ENCODE measurements at regions not wholly inside any gene's neighbourhood (a gene's known extent, or its start where the extent isn't known, plus 50 kb on each side); places are given as distances from the start of the nearest gene placed in this dataset.

GRCh38 chr4:30429813-30430761, 290.1 kb upstream of the PCDH7 start:
- H3K9me3 Mint-ChIP-seq: peaks cover 5% of the 10 kb centered on the region
- no peak overlapping the region for H3K4me3 Mint-ChIP-seq
- no peaks in the 10 kb centered on the region for H3K27me3 Mint-ChIP-seq (ENCODE audit: low read depth)
- TF ChIP-seq CTCF (conservative IDR thresholded peaks at IDR 0.05): no peak
- H3K4me1 Mint-ChIP-seq: no peaks in the 10 kb centered on the region
- DNase-seq (ENCODE audit: low read depth, low spot score): no peak
- no peaks in the 10 kb centered on the region for H3K36me3 Mint-ChIP-seq (ENCODE audit: low read depth)
- no peak overlapping the region for H3K27ac Mint-ChIP-seq (ENCODE audit: unreplicated experiment)

GRCh38 chr4:30434656-30435055, 285.5 kb upstream of the PCDH7 start:
- TF ChIP-seq CTCF (conservative IDR thresholded peaks at IDR 0.05): no peak
- no peak for DNase-seq (ENCODE audit: low read depth, low spot score)
- Mint-ChIP-seq H3K9me3 (no peaks in the 10 kb centered on the region), H3K36me3 (ENCODE audit: low read depth) (no peaks in the 10 kb centered on the region), H3K27me3 (ENCODE audit: low read depth) (no peaks in the 10 kb centered on the region), H3K4me1 (no peaks in the 10 kb centered on the region), H3K27ac (ENCODE audit: unreplicated experiment) (no peak overlapping the region), H3K4me3 (no peak overlapping the region)

DNA sequence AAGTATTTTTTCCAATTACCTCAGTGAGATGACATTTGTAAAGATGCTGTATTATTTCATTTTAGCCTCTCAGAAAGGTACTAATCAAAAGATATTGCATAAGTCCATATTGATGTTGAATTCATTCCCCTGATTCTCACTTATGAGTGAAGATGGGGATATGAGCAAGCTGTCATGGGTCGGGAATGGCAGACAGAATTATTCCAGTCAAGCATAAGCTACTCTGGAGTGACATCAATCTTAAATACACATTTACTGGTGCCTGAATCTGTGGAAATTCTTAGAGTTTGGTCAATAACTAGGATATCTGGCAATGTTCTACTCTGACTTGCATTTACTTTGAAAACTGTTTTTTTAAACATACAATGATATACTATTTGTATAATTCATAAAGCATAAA, 283.8 kb upstream of the PCDH7 start:
- Mint-ChIP-seq H3K9me3 (no peaks in the 10 kb centered on the region), H3K36me3 (ENCODE audit: low read depth) (no peaks in the 10 kb centered on the region), H3K4me1 (no peaks in the 10 kb centered on the region), H3K27me3 (ENCODE audit: low read depth) (no peaks in the 10 kb centered on the region), H3K27ac (ENCODE audit: unreplicated experiment) (no peak overlapping the region), H3K4me3 (no peak overlapping the region)
- no peak for TF ChIP-seq CTCF (conservative IDR thresholded peaks at IDR 0.05)
- DNase-seq (ENCODE audit: low read depth, low spot score): no peak

GRCh38 chr4:30437316-30437715, 282.9 kb upstream of the PCDH7 start:
- DNase-seq (ENCODE audit: low read depth, low spot score): no peak
- no peaks in the 10 kb centered on the region for H3K9me3 Mint-ChIP-seq
- TF ChIP-seq CTCF (conservative IDR thresholded peaks at IDR 0.05): no peak
- H3K27me3 Mint-ChIP-seq (ENCODE audit: low read depth): no peaks in the 10 kb centered on the region
- H3K27ac Mint-ChIP-seq (ENCODE audit: unreplicated experiment): no peak overlapping the region
- no peak overlapping the region for H3K4me3 Mint-ChIP-seq
- H3K36me3 Mint-ChIP-seq (ENCODE audit: low read depth): no peaks in the 10 kb centered on the region
- H3K4me1 Mint-ChIP-seq: no peaks in the 10 kb centered on the region

DNA sequence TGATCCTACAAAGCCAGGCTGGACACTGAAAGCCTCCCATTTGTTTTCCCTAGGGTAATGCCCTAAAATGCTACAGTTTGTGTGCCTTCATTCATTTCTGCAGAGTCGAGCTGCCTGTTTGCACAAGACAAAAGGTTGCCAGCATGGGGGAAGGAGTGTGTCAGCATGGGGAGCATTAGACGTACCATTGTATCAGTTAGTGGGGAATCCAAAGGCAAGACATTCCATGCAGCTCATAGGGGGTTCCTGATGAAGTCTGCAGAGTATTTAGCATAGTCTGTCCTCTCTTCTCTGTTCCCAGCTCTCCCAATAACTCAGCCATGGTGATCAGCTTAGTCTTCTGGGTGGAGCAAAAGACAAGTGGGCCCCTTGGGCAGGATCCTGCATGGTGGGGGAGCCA, 276.9 kb upstream of the PCDH7 start:
- H3K4me1 Mint-ChIP-seq: no peaks in the 10 kb centered on the region
- H3K4me3 Mint-ChIP-seq: no peak overlapping the region
- no peak overlapping the region for H3K27ac Mint-ChIP-seq (ENCODE audit: unreplicated experiment)
- TF ChIP-seq CTCF (conservative IDR thresholded peaks at IDR 0.05): no peak
- no peak for DNase-seq (ENCODE audit: low read depth, low spot score)
- no peaks in the 10 kb centered on the region for H3K36me3 Mint-ChIP-seq (ENCODE audit: low read depth)
- no peaks in the 10 kb centered on the region for H3K27me3 Mint-ChIP-seq (ENCODE audit: low read depth)
- H3K9me3 Mint-ChIP-seq: no peaks in the 10 kb centered on the region
